HEK293 (cell line): ENCODE measurements at regions not wholly inside any gene's neighbourhood (a gene's known extent, or its start where the extent isn't known, plus 50 kb on each side); places are given as distances from the start of the nearest gene placed in this dataset.

Experiments
- CTCF ChIA-PET: fragments of 350-600 bp; formaldehyde crosslinking; extraction: SDS; loops from one replicate; lab custom pipeline; 2021; ENCODE audit warnings: antibody characterized with exemption; lab: Yijun Ruan, JAX
- POLR2A ChIA-PET: fragments of 300-600 bp; formaldehyde crosslinking; extraction: SDS; loops from one replicate; lab custom pipeline; 2020; ENCODE audit warnings: antibody characterized with exemption, inconsistent platforms; lab: Yijun Ruan, JAX
- H3K27ac ChIP-seq: fragments of 200-500 bp; sonication (Bioruptor generic); 2 replicates; pipeline ENCODE4 v1.5.1; 2014; ENCODE audit warnings: low read depth, low read length, control low read depth, inconsistent platforms; ENCODE audit errors: extremely low read depth
- H3K36me3 ChIP-seq, 2 experiments: fragments of 200-500 bp in 1 of 2; sonication (Bioruptor generic) in 1 of 2; 1 replicate in 1 of 2; 2 replicates in 1 of 2; pipeline ENCODE4 v1.5.1; 2014 to 2017; ENCODE audit warnings: inconsistent platforms in 2 of 2, low read length in 2 of 2; ENCODE audit not compliant: control insufficient read depth in 2 of 2, insufficient read depth in 1 of 2
- H3K4me1 ChIP-seq: fragments of 200-500 bp; sonication (Bioruptor generic); 2 replicates; pipeline ENCODE4 v1.5.1; 2014; ENCODE audit warnings: mild to moderate bottlenecking, low read length, inconsistent platforms; ENCODE audit not compliant: control insufficient read depth, insufficient read depth
- H3K4me3 ChIP-seq: 2 replicates; pipeline ENCODE4 v1.5.1; 2011; ENCODE audit warnings: low read depth, mild to moderate bottlenecking, control low read depth, low read length, moderate library complexity
- H3K9me3 ChIP-seq: fragments of 200-500 bp; sonication (Bioruptor generic); 2 replicates; pipeline ENCODE4 v1.5.1; 2014; ENCODE audit warnings: low read depth, low read length, inconsistent platforms; ENCODE audit not compliant: control insufficient read depth, insufficient read depth
- GLI2 ChIP-seq: fragments of 450-650 bp; formaldehyde crosslinking; IDR thresholded peaks from 2 replicates; pipeline ENCODE4; 2017; ENCODE audit warnings: missing biosample characterization, missing genetic modification characterization, low read depth, borderline replicate concordance
- OVOL3 ChIP-seq: fragments of 450-650 bp; formaldehyde crosslinking; IDR thresholded peaks from 2 replicates; pipeline ENCODE4 v1.5.1; 2016; ENCODE audit warnings: missing biosample characterization, missing genetic modification characterization
- SP2 ChIP-seq: fragments of 450-650 bp; formaldehyde crosslinking; IDR thresholded peaks from 2 replicates; pipeline ENCODE4 v1.5.1; 2016; ENCODE audit warnings: missing biosample characterization, missing genetic modification characterization
- TSHZ1 ChIP-seq: fragments of 450-650 bp; formaldehyde crosslinking; IDR thresholded peaks from 2 replicates; pipeline ENCODE4 v1.5.1; 2016; ENCODE audit warnings: missing biosample characterization, missing genetic modification characterization, borderline replicate concordance
- ZBTB20 ChIP-seq: fragments of 450-650 bp; formaldehyde crosslinking; IDR thresholded peaks from 2 replicates; pipeline ENCODE4 v1.5.1; 2016; ENCODE audit warnings: missing biosample characterization, missing genetic modification characterization
- ZEB2 ChIP-seq: fragments of 450-650 bp; formaldehyde crosslinking; IDR thresholded peaks from 2 replicates; pipeline ENCODE4 v1.5.1; 2016; ENCODE audit warnings: missing biosample characterization, missing genetic modification characterization
- ZFP3 ChIP-seq: fragments of 450-650 bp; formaldehyde crosslinking; IDR thresholded peaks from 2 replicates; pipeline ENCODE4 v1.5.1; 2016; ENCODE audit warnings: low read depth, missing biosample characterization, missing genetic modification characterization
- ZIC2 ChIP-seq: fragments of 450-650 bp; formaldehyde crosslinking; IDR thresholded peaks from 2 replicates; pipeline ENCODE4 v1.5.1; 2016; ENCODE audit warnings: missing biosample characterization, missing genetic modification characterization
- ZNF133 ChIP-seq: fragments of 450-650 bp; formaldehyde crosslinking; IDR thresholded peaks from 2 replicates; pipeline ENCODE4 v1.5.1; 2016; ENCODE audit warnings: missing biosample characterization, missing genetic modification characterization
- ZNF292 ChIP-seq: fragments of 450-650 bp; formaldehyde crosslinking; IDR thresholded peaks from 2 replicates; pipeline ENCODE4 v1.5.1; 2016; ENCODE audit warnings: low read depth, missing biosample characterization, missing genetic modification characterization, borderline replicate concordance
- ZNF394 ChIP-seq: fragments of 450-650 bp; formaldehyde crosslinking; IDR thresholded peaks from 2 replicates; pipeline ENCODE4 v1.5.1; 2016; ENCODE audit warnings: missing biosample characterization, missing genetic modification characterization, mild to moderate bottlenecking, moderate library complexity, borderline replicate concordance
- ZNF600 ChIP-seq: fragments of 450-650 bp; formaldehyde crosslinking; IDR thresholded peaks from 2 replicates; pipeline ENCODE4 v1.5.1; 2016; ENCODE audit warnings: missing biosample characterization, missing genetic modification characterization
- ZSCAN5A ChIP-seq: fragments of 450-650 bp; formaldehyde crosslinking; IDR thresholded peaks from 2 replicates; pipeline ENCODE4 v1.5.1; 2016; ENCODE audit warnings: missing biosample characterization, missing genetic modification characterization
- TF ChIP-seq, protein P1 (sequence below): fragments of 450-650 bp; formaldehyde crosslinking; IDR thresholded peaks from 2 replicates; pipeline ENCODE4 v1.5.1; 2017; ENCODE audit warnings: missing biosample characterization, missing genetic modification characterization
- TF ChIP-seq, protein P2 (sequence below): fragments of 450-650 bp; formaldehyde crosslinking; IDR thresholded peaks from 2 replicates; pipeline ENCODE4 v1.5.1; 2016; ENCODE audit warnings: missing biosample characterization, missing genetic modification characterization
- TF ChIP-seq, protein P3 (sequence below): fragments of 450-650 bp; formaldehyde crosslinking; optimal IDR thresholded peaks from 2 replicates; pipeline ENCODE3; 2016; ENCODE audit warnings: missing biosample characterization, mild to moderate bottlenecking, missing genetic modification characterization
- TF ChIP-seq, protein P4 (sequence below): fragments of 450-650 bp; formaldehyde crosslinking; IDR thresholded peaks from 2 replicates; pipeline ENCODE4 v1.5.1; 2017; ENCODE audit warnings: missing biosample characterization, missing genetic modification characterization

- no peak for TF ChIP-seq ZIC2 (tag by site-specific recombination)
These were observed 871.0 kb downstream of the PLOD2 start (continued) for GRCh38 chr3:145290010-145290409.

DNA sequence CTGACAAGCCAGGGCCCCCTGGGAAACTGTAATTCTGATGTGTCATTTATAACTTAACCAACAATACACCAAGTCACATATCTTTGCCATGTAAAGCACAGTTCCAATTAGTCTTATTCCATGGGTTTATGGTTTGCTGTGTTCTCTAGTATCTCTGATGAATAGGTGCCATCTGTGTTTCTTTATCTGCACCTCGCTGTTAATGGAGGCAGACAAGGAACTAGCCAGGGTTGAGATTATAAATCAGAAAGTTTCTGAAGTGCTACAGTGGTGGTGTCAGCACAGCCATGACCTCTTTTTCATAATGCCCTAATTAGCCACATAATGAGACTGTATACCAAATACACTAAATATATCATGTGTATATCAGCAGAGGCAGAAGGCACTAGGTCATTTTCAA is 866.4 kb downstream of the PLOD2 start:
- Histone ChIP-seq H3K9me3 (no peaks in the 10 kb centered on the region), H3K4me3 (no peak overlapping the region), H3K27ac (no peak overlapping the region), H3K4me1 (no peaks in the 10 kb centered on the region), H3K36me3 (no peaks in the 10 kb centered on the region)
- ChIA-PET CTCF (no interaction called here), POLR2A (no interaction called here)
- TF ChIP-seq ZSCAN5A (tag by site-specific recombination), result no peak
- no peak for TF ChIP-seq ZNF600 (tag by site-specific recombination)
- TF ChIP-seq ZFP3 (tag by site-specific recombination), result no peak
- TF ChIP-seq GLI2 (tag by site-specific recombination), result no peak
- TF ChIP-seq, protein P1, sequence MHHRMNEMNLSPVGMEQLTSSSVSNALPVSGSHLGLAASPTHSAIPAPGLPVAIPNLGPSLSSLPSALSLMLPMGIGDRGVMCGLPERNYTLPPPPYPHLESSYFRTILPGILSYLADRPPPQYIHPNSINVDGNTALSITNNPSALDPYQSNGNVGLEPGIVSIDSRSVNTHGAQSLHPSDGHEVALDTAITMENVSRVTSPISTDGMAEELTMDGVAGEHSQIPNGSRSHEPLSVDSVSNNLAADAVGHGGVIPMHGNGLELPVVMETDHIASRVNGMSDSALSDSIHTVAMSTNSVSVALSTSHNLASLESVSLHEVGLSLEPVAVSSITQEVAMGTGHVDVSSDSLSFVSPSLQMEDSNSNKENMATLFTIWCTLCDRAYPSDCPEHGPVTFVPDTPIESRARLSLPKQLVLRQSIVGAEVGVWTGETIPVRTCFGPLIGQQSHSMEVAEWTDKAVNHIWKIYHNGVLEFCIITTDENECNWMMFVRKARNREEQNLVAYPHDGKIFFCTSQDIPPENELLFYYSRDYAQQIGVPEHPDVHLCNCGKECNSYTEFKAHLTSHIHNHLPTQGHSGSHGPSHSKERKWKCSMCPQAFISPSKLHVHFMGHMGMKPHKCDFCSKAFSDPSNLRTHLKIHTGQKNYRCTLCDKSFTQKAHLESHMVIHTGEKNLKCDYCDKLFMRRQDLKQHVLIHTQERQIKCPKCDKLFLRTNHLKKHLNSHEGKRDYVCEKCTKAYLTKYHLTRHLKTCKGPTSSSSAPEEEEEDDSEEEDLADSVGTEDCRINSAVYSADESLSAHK (tag by site-specific recombination), result no peak
- TF ChIP-seq OVOL3 (tag by site-specific recombination), result no peak
- TF ChIP-seq ZBTB20, result no peak
- no peak for TF ChIP-seq ZEB2 (tag by site-specific recombination)
- TF ChIP-seq, protein P2, sequence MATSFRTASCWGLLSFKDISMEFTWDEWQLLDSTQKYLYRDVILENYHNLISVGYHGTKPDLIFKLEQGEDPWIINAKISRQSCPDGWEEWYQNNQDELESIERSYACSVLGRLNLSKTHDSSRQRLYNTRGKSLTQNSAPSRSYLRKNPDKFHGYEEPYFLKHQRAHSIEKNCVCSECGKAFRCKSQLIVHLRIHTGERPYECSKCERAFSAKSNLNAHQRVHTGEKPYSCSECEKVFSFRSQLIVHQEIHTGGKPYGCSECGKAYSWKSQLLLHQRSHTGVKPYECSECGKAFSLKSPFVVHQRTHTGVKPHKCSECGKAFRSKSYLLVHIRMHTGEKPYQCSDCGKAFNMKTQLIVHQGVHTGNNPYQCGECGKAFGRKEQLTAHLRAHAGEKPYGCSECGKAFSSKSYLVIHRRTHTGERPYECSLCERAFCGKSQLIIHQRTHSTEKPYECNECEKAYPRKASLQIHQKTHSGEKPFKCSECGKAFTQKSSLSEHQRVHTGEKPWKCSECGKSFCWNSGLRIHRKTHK (tag by site-specific recombination), result no peak
- no peak for TF ChIP-seq ZNF394 (tag by site-specific recombination)
- TF ChIP-seq, protein P3, sequence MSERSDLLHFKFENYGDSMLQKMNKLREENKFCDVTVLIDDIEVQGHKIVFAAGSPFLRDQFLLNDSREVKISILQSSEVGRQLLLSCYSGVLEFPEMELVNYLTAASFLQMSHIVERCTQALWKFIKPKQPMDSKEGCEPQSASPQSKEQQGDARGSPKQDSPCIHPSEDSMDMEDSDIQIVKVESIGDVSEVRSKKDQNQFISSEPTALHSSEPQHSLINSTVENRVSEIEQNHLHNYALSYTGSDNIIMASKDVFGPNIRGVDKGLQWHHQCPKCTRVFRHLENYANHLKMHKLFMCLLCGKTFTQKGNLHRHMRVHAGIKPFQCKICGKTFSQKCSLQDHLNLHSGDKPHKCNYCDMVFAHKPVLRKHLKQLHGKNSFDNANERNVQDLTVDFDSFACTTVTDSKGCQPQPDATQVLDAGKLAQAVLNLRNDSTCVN (tag by site-specific recombination), result no peak
- no peak for TF ChIP-seq ZNF133
- no peak for TF ChIP-seq SP2

DNA sequence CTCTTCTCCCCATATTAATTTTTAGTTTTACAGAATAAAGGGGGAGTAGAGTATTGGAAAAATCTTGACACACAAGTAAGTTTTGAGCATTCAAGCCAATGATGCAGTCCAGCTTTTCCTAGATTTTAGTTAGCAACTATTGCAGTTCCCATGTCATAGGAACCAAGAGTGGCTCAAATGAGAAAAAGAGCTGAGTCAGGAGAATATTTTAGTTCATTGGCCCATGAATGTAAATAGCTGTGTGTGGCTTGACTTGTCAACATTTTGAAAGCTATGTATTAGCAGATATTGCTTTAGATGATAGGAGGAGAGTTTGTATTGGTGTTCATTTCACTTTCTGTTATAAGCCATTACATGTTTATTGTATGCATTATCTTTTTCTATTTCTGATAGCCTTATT is 853.7 kb downstream of the PLOD2 start:
- no peak overlapping the region for H3K27ac ChIP-seq
- no peaks in the 10 kb centered on the region for H3K4me1 ChIP-seq
- no peak overlapping the region for H3K4me3 ChIP-seq
- no peaks in the 10 kb centered on the region for H3K36me3 ChIP-seq
- CTCF ChIA-PET, result no interaction called here
- POLR2A ChIA-PET, result no interaction called here
- no peaks in the 10 kb centered on the region for H3K9me3 ChIP-seq
- TF ChIP-seq, protein P4, sequence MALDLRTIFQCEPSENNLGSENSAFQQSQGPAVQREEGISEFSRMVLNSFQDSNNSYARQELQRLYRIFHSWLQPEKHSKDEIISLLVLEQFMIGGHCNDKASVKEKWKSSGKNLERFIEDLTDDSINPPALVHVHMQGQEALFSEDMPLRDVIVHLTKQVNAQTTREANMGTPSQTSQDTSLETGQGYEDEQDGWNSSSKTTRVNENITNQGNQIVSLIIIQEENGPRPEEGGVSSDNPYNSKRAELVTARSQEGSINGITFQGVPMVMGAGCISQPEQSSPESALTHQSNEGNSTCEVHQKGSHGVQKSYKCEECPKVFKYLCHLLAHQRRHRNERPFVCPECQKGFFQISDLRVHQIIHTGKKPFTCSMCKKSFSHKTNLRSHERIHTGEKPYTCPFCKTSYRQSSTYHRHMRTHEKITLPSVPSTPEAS (tag by site-specific recombination), result no peak
- TF ChIP-seq TSHZ1 (no peak), ZNF292 (tag by site-specific recombination) (no peak), ZSCAN5A (tag by site-specific recombination) (no peak), ZNF394 (tag by site-specific recombination) (no peak)
